HG02870 (cell line): ENCODE measurements at regions not wholly inside any gene's neighbourhood (a gene's known extent, or its start where the extent isn't known, plus 50 kb on each side); places are given as distances from the start of the nearest gene placed in this dataset.

Source experiments
- ATAC-seq: cut with Tn5 transposase; IDR thresholded peaks from one replicate; pipeline ENCODE4 v1.9.1; 2021; ENCODE audit warnings: mild to moderate bottlenecking, moderate library complexity; ENCODE audit not compliant: unreplicated experiment

- ATAC-seq, result no peak
Measured at GRCh38 chr4:33579951-33580350, 2664.4 kb downstream of the ARAP2 start.

GRCh38 chr4:33592701-33593100, 2651.6 kb downstream of the ARAP2 start:
- no peak for ATAC-seq

GRCh38 chr4:33606951-33607350, 2637.4 kb downstream of the ARAP2 start:
- ATAC-seq, result no peak

GRCh38 chr4:33616121-33616520, 2628.2 kb downstream of the ARAP2 start:
- no peak for ATAC-seq

- no peak for ATAC-seq
Measured at GRCh38 chr4:33625748-33626147, 2618.6 kb downstream of the ARAP2 start.

GRCh38 chr4:33626221-33626620, 2618.1 kb downstream of the ARAP2 start:
- ATAC-seq, result no peak

- no peak for ATAC-seq
Measured at GRCh38 chr4:33628296-33628695, 2616.0 kb downstream of the ARAP2 start.

GRCh38 chr4:33649015-33649414, 2595.3 kb downstream of the ARAP2 start:
- no peak for ATAC-seq

GRCh38 chr4:33649471-33649870, 2594.8 kb downstream of the ARAP2 start:
- ATAC-seq, result no peak

GRCh38 chr4:33650036-33650435, 2594.3 kb downstream of the ARAP2 start:
- ATAC-seq, result no peak

GRCh38 chr4:33658971-33659370, 2585.3 kb downstream of the ARAP2 start:
- ATAC-seq, result no peak

- no peak for ATAC-seq
Measured at GRCh38 chr4:33661636-33662035, 2582.7 kb downstream of the ARAP2 start.

- no peak for ATAC-seq
Measured at GRCh38 chr4:33685939-33686338, 2558.4 kb downstream of the ARAP2 start.

GRCh38 chr4:33696041-33696440, 2548.3 kb downstream of the ARAP2 start:
- no peak for ATAC-seq

GRCh38 chr4:33696586-33696985, 2547.7 kb downstream of the ARAP2 start:
- ATAC-seq, result no peak

GRCh38 chr4:33709247-33709646, 2535.1 kb downstream of the ARAP2 start:
- ATAC-seq, result no peak

GRCh38 chr4:33711826-33712225, 2532.5 kb downstream of the ARAP2 start:
- no peak for ATAC-seq

- ATAC-seq, result no peak
Measured at GRCh38 chr4:33714971-33715370, 2529.3 kb downstream of the ARAP2 start.

- ATAC-seq, result no peak
Measured at GRCh38 chr4:33715841-33716395, 2528.4 kb downstream of the ARAP2 start.

- no peak for ATAC-seq
Measured at GRCh38 chr4:33722254-33722653, 2522.1 kb downstream of the ARAP2 start.

GRCh38 chr4:33722800-33723516, 2521.4 kb downstream of the ARAP2 start:
- no peak for ATAC-seq

- ATAC-seq, result no peak
Measured at GRCh38 chr4:33724685-33725084, 2519.6 kb downstream of the ARAP2 start.

GRCh38 chr4:33725861-33726260, 2518.5 kb downstream of the ARAP2 start:
- ATAC-seq, result no peak
